GM10266 (cell line): ENCODE measurements at regions not wholly inside any gene's neighbourhood (a gene's known extent, or its start where the extent isn't known, plus 50 kb on each side); places are given as distances from the start of the nearest gene placed in this dataset.
"Not testable (repeated sequence)": the region's sequence is repeated elsewhere in the genome, so short reads cannot be mapped to it uniquely, and the experiment has no call there.

Source experiments
- DNase-seq: peaks from one replicate; pipeline ENCODE4 v3.0.0; 2012; ENCODE audit errors: extremely low spot score
- TF ChIP-seq, protein P1 (sequence below): IDR thresholded peaks from 2 replicates; pipeline ENCODE4 v1.5.1; 2012; ENCODE audit warnings: mild to moderate bottlenecking, low read depth; ENCODE audit not compliant: control insufficient read depth, insufficient read depth; ENCODE audit errors: missing control alignments

DNA sequence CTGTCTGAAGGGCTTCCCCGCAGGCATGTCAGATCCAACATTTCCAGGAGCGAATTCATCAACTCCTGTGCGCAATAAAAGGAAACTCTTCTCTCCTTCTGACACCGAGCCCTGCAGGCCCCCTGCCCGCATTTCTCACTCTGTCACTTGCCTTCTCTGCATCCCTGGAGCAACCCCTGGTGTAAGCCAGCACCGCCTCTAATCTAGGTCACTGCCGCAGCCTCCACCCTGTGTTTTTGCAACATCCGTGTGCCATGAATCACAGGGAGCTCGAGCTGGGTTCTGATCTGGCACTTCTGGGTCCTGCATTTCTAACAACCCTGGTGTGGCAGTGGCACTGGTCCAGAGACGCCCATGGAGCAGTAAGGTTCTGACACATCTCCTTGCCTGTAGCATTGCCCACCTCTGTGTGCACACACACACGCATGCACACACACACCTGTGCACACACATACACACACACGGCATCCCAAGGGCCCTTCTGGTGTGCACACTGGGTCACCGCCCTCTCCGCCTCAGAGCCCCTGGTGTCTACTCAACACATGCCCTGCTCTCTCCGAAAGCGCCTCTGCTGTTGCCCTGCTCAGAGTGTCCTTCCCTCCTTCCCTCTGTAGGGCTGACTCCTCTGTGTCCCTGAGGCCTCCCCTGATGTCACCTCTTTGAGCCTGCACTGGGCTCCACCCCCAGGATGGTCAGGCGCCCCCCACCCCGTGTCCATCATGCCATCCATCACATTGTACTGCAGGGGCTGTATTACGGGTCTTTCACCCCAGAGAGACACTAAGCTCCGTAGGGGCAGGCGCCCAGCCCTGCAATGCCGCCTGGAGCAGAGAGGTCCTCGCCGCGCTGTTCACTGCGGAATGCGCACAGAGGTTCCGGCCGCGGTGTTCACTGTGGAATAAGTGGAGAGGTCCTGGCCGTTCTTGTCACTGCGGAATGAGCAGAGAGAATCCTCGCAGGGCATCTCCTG is 111.4 kb upstream of the SFSWAP start:
- TF ChIP-seq, protein P1, sequence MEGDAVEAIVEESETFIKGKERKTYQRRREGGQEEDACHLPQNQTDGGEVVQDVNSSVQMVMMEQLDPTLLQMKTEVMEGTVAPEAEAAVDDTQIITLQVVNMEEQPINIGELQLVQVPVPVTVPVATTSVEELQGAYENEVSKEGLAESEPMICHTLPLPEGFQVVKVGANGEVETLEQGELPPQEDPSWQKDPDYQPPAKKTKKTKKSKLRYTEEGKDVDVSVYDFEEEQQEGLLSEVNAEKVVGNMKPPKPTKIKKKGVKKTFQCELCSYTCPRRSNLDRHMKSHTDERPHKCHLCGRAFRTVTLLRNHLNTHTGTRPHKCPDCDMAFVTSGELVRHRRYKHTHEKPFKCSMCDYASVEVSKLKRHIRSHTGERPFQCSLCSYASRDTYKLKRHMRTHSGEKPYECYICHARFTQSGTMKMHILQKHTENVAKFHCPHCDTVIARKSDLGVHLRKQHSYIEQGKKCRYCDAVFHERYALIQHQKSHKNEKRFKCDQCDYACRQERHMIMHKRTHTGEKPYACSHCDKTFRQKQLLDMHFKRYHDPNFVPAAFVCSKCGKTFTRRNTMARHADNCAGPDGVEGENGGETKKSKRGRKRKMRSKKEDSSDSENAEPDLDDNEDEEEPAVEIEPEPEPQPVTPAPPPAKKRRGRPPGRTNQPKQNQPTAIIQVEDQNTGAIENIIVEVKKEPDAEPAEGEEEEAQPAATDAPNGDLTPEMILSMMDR = no peak

GRCh38 chr12:131600160-131600532 is 110.7 kb upstream of the SFSWAP start:
- TF ChIP-seq, protein P1 = no peak
- DNase-seq = no peak

More for the DNA sequence above, 111.4 kb upstream of the SFSWAP start:
- DNase-seq = no peak

DNA sequence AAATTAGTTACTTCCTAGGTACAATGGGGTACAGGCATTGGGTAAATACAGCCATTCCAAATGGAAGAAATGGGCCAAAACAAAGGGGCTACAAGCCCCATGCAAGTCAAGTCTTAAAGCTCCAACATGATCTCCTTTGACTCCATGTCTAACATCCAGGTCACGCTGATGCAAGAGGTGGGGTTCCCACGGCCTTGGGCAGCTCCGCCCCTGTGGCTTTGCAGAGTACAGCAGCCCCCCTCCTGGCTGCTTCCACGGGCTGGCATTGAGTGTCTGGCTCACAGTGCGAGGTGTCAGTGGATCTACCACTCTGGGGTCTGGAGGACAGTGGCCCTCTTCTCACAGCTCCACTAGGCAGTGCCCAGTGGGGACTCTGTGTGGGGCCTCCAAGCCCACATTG is 109.4 kb upstream of the SFSWAP start:
- DNase-seq = not testable (repeated sequence)

GRCh38 chr12:131603106-131603938 is 107.6 kb upstream of the SFSWAP start:
- no peak for DNase-seq
- TF ChIP-seq, protein P1 = no peak

GRCh38 chr12:131603939-131604795 is 106.7 kb upstream of the SFSWAP start:
- DNase-seq = peak; percentile 63
- TF ChIP-seq, protein P1 = no peak

DNA sequence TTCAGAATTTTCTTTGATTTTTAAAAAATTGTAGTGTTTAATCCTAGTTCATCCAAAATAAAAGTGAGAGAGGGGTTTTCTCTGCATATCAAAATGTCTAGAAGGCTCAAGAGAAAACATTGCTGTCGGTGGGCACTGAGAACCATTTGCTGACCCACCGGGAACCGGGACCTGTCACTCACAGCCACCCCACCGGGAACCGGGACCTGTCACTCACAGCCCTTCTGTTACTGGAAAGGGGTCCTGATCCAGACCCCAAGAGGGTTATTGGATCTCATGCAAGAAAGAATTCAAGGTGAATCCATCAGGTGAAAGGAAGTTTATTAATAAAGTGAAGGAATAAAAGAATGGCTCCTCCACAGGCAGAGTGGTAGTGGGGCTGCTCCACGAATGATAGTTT is 106.0 kb upstream of the SFSWAP start:
- TF ChIP-seq, protein P1 = no peak
- no peak for DNase-seq

- TF ChIP-seq, protein P1 = no peak
- no peak for DNase-seq
Observed at GRCh38 chr12:131605304-131605829, 105.5 kb upstream of the SFSWAP start.
